ENCODE measurements at regions not wholly inside any gene's neighbourhood (a gene's known extent, or its start where the extent isn't known, plus 50 kb on each side); places are given as distances from the start of the nearest gene placed in this dataset.

- no peaks in the 10 kb centered on the region for H3K4me1 Mint-ChIP-seq
- no peaks in the 10 kb centered on the region for H3K27me3 Mint-ChIP-seq
- H3K4me3 Mint-ChIP-seq = no peak overlapping the region
- H3K9me3 Mint-ChIP-seq = peaks cover 0 to 6% (median 4%) of the 10 kb centered on the region in 7 donors
- H3K36me3 Mint-ChIP-seq = no peaks in the 10 kb centered on the region
- ATAC-seq (ENCODE audit: low read depth in 2 of 2) (no peak), DNase-seq (no peak)
- H3K27ac Mint-ChIP-seq = no peak overlapping the region
These were observed 401.7 kb downstream of the OMA1 start for GRCh38 chr1:58144698-58145270.

GRCh38 chr1:58143972-58144697 lies 402.4 kb downstream of the OMA1 start:
- Mint-ChIP-seq H3K4me3 (no peak overlapping the region), H3K4me1 (no peaks in the 10 kb centered on the region), H3K27ac (no peak overlapping the region), H3K36me3 (no peaks in the 10 kb centered on the region), H3K27me3 (no peaks in the 10 kb centered on the region), H3K9me3 (peaks cover 0 to 6% (median 4%) of the 10 kb centered on the region in 7 donors)
- ATAC-seq (ENCODE audit: low read depth in 2 of 2) (no peak), DNase-seq (no peak)

GRCh38 chr1:58136387-58136786 lies 410.1 kb downstream of the OMA1 start:
- Mint-ChIP-seq H3K4me1 (no peaks in the 10 kb centered on the region), H3K27me3 (peaks cover 5 to 8% (median 5%) of the 10 kb centered on the region in 3 donors), H3K27ac (no peak overlapping the region), H3K4me3 (no peak overlapping the region), H3K9me3 (peaks cover 8 to 39% (median 11%) of the 10 kb centered on the region in 7 donors), H3K36me3 (peaks cover 10 to 32% of the 10 kb centered on the region in 2 donors)
- DNase-seq (no peak), ATAC-seq (ENCODE audit: low read depth in 2 of 2) (no peak)

GRCh38 chr1:58135821-58136321 lies 410.7 kb downstream of the OMA1 start:
- no peak overlapping the region for H3K27ac Mint-ChIP-seq
- no peak for ATAC-seq (ENCODE audit: low read depth in 2 of 2)
- no peak overlapping the region for H3K4me3 Mint-ChIP-seq
- H3K9me3 Mint-ChIP-seq = peaks cover 7 to 37% (median 9%) of the 10 kb centered on the region in 7 donors
- no peaks in the 10 kb centered on the region for H3K4me1 Mint-ChIP-seq
- peaks cover 5 to 8% (median 5%) of the 10 kb centered on the region in 3 donors for H3K27me3 Mint-ChIP-seq
- H3K36me3 Mint-ChIP-seq = peaks cover 10 to 32% of the 10 kb centered on the region in 2 donors
- DNase-seq = no peak

- ATAC-seq (ENCODE audit: low read depth in 2 of 2) (no peak), DNase-seq (no peak)
- peaks cover 5 to 8% (median 5%) of the 10 kb centered on the region in 3 donors for H3K27me3 Mint-ChIP-seq
- H3K36me3 Mint-ChIP-seq = peaks cover 10 to 29% of the 10 kb centered on the region in 2 donors
- no peaks in the 10 kb centered on the region for H3K4me1 Mint-ChIP-seq
- H3K27ac Mint-ChIP-seq = no peak overlapping the region
- H3K4me3 Mint-ChIP-seq = no peak overlapping the region
- H3K9me3 Mint-ChIP-seq = peaks cover 6 to 35% (median 8%) of the 10 kb centered on the region in 7 donors
These were observed 413.0 kb downstream of the OMA1 start for GRCh38 chr1:58133562-58133961.

- Mint-ChIP-seq H3K27ac (no peak overlapping the region), H3K36me3 (no peaks in the 10 kb centered on the region), H3K4me3 (no peak overlapping the region), H3K4me1 (no peaks in the 10 kb centered on the region), H3K9me3 (peaks cover 0 to 4% (median 0%) of the 10 kb centered on the region in 7 donors), H3K27me3 (no peaks in the 10 kb centered on the region)
- ATAC-seq (ENCODE audit: low read depth in 2 of 2) (no peak), DNase-seq (no peak)
These were observed 423.5 kb downstream of the OMA1 start for GRCh38 chr1:58123051-58123450.

GRCh38 chr1:58119971-58120370 lies 426.6 kb downstream of the OMA1 start:
- no peak for DNase-seq
- no peaks in the 10 kb centered on the region for H3K4me1 Mint-ChIP-seq
- ATAC-seq (ENCODE audit: low read depth in 2 of 2) = no peak

GRCh38 chr1:58116284-58116683 lies 430.2 kb downstream of the OMA1 start:
- Mint-ChIP-seq H3K36me3 (peaks cover 4 to 10% of the 10 kb centered on the region in 2 donors), H3K9me3 (peaks cover 0 to 14% (median 5%) of the 10 kb centered on the region in 7 donors), H3K4me3 (no peak overlapping the region), H3K27ac (no peak overlapping the region), H3K4me1 (no peaks in the 10 kb centered on the region), H3K27me3 (peaks cover 0 to 8% (median 5%) of the 10 kb centered on the region in 3 donors)
- ATAC-seq (ENCODE audit: low read depth in 2 of 2) = no peak
- no peak for DNase-seq

More at GRCh38 chr1:58119971-58120370, 426.6 kb downstream of the OMA1 start:
- Mint-ChIP-seq H3K36me3 (no peaks in the 10 kb centered on the region), H3K4me3 (no peak overlapping the region), H3K27ac (peak overlapping the region in 1 of 6 donors; percentile 31), H3K27me3 (no peaks in the 10 kb centered on the region), H3K9me3 (peaks cover 0 to 6% (median 0%) of the 10 kb centered on the region in 7 donors)

GRCh38 chr1:58109646-58110200 lies 436.8 kb downstream of the OMA1 start:
- H3K4me3 Mint-ChIP-seq = no peak overlapping the region
- peaks cover 4 to 10% of the 10 kb centered on the region in 2 donors for H3K36me3 Mint-ChIP-seq
- H3K27me3 Mint-ChIP-seq = peaks cover 0 to 12% (median 8%) of the 10 kb centered on the region in 3 donors
- no peak for ATAC-seq (ENCODE audit: low read depth in 2 of 2)
- peak overlapping the region in 1 of 6 donors; percentile 30 for H3K27ac Mint-ChIP-seq
- no peaks in the 10 kb centered on the region for H3K4me1 Mint-ChIP-seq
- peaks cover 0 to 10% (median 4%) of the 10 kb centered on the region in 7 donors for H3K9me3 Mint-ChIP-seq
- DNase-seq = no peak

GRCh38 chr1:58108783-58109182 lies 437.7 kb downstream of the OMA1 start:
- peaks cover 4 to 10% of the 10 kb centered on the region in 2 donors for H3K36me3 Mint-ChIP-seq
- ATAC-seq (ENCODE audit: low read depth in 2 of 2) (no peak), DNase-seq (no peak)

GRCh38 chr1:58107943-58108342 lies 438.6 kb downstream of the OMA1 start:
- peaks cover 0 to 10% (median 5%) of the 10 kb centered on the region in 3 donors for H3K27me3 Mint-ChIP-seq
- peaks cover 3 to 4% of the 10 kb centered on the region in 2 donors for H3K36me3 Mint-ChIP-seq
- ATAC-seq (ENCODE audit: low read depth in 2 of 2) (no peak), DNase-seq (no peak)
- no peak overlapping the region for H3K27ac Mint-ChIP-seq
- no peaks in the 10 kb centered on the region for H3K4me1 Mint-ChIP-seq
- no peak overlapping the region for H3K4me3 Mint-ChIP-seq
- peaks cover 0 to 3% (median 0%) of the 10 kb centered on the region in 7 donors for H3K9me3 Mint-ChIP-seq

More at GRCh38 chr1:58108783-58109182, 437.7 kb downstream of the OMA1 start:
- Mint-ChIP-seq H3K27me3 (peaks cover 0 to 12% (median 8%) of the 10 kb centered on the region in 3 donors), H3K4me3 (no peak overlapping the region), H3K4me1 (no peaks in the 10 kb centered on the region), H3K27ac (no peak overlapping the region), H3K9me3 (peaks cover 0 to 5% (median 0%) of the 10 kb centered on the region in 7 donors)

GRCh38 chr1:58104960-58105359 lies 441.6 kb downstream of the OMA1 start:
- no peaks in the 10 kb centered on the region for H3K4me1 Mint-ChIP-seq
- H3K27ac Mint-ChIP-seq = no peak overlapping the region
- H3K36me3 Mint-ChIP-seq = no peaks in the 10 kb centered on the region
- peaks cover 0 to 6% (median 0%) of the 10 kb centered on the region in 3 donors for H3K27me3 Mint-ChIP-seq
- DNase-seq = no peak
- ATAC-seq (ENCODE audit: low read depth in 2 of 2) = no peak
- H3K9me3 Mint-ChIP-seq = no peaks in the 10 kb centered on the region
- H3K4me3 Mint-ChIP-seq = no peak overlapping the region

- Mint-ChIP-seq H3K4me3 (no peak overlapping the region), H3K4me1 (no peaks in the 10 kb centered on the region)
These were observed 449.8 kb downstream of the OMA1 start for GRCh38 chr1:58096714-58097113.

More at GRCh38 chr1:58096714-58097113, 449.8 kb downstream of the OMA1 start:
- H3K36me3 Mint-ChIP-seq = no peaks in the 10 kb centered on the region
- H3K27ac Mint-ChIP-seq = no peak overlapping the region
- no peak for ATAC-seq (ENCODE audit: low read depth in 2 of 2)
- no peaks in the 10 kb centered on the region for H3K9me3 Mint-ChIP-seq
- no peaks in the 10 kb centered on the region for H3K27me3 Mint-ChIP-seq
- DNase-seq = no peak
